GM18520 (cell line): ENCODE measurements at regions not wholly inside any gene's neighbourhood (a gene's known extent, or its start where the extent isn't known, plus 50 kb on each side); places are given as distances from the start of the nearest gene placed in this dataset.
"Not testable (repeated sequence)": the region's sequence is repeated elsewhere in the genome, so short reads cannot be mapped to it uniquely, and the experiment has no call there.

Source experiments
- ATAC-seq: cut with Tn5 transposase; IDR thresholded peaks from one replicate; pipeline ENCODE4 v1.9.1; 2021; ENCODE audit not compliant: unreplicated experiment

DNA sequence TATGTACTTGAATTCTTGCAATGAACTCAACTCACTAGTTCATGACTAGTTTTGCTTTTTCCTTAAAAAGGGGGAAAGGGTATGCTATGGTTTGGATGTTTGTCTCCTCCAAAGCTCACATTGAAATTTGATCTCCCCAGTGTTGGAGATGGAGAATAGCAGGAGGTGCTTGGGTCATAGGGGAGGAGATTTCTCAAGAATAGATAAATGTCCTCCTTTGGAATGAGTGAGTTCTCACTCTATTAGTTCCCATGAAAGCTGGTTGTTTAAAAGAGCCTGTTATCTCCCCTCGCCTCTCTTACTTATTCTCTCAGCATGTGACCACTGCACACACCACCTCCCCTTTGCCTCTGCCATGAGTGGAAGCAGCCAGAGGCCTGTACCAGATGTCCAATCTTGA lies 109.4 kb upstream of the INTU start:
- no peak for ATAC-seq

DNA sequence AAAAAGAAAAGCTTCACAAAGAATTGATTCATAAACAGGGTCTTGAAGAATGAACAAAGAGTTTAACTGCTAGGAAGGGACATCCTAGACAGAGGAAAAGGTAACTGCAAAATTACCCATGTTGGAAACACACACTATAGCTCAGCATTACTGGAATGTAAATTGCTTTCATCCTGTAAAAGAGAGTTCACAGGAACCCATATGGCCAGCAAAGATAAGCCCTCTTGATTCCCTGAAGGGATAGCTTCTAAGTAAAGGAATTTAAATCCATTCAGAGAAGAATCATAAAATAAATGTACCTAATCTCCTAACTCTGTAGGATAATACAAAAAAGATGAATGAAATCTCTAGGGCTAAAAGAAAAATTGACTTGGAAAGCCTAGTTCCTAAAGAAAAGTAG lies 107.1 kb upstream of the INTU start:
- ATAC-seq, result no peak

- no peak for ATAC-seq
Observed at GRCh38 chr4:127528302-127528701, 104.5 kb upstream of the INTU start.

- ATAC-seq, result not testable (repeated sequence)
Observed at GRCh38 chr4:127529879-127530278, 102.9 kb upstream of the INTU start.

DNA sequence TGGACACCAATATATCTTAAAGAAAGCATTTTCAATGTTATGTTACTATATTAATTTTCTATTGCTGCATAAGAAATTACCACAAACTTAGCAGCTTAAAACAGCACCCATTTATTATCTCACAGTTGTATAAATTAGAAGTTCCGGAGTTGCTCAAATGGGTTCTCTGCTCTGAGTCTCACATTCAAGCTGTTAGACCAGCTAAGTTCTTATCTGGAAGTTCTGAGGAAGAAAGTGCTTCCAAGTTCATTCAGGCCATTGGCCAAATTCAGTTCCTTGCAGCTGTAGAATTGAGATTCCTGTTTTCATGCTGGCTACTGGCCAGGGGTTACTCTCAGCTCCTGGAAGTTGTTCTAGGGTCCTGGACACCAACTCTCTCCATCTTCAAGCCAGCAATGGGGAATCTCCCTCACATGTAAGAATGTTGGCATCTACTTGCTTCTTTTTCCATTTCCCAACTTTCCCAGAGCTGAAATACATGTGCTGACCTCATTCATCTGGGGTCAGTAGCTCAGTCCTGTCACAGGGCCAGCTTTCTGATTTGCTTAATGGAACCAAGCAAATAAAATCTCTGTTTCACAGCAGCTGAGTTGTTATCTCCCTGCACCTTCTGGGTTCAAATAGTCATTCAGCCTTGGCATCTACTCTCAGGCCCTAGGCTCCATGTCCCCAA lies 99.6 kb upstream of the INTU start:
- no peak for ATAC-seq

DNA sequence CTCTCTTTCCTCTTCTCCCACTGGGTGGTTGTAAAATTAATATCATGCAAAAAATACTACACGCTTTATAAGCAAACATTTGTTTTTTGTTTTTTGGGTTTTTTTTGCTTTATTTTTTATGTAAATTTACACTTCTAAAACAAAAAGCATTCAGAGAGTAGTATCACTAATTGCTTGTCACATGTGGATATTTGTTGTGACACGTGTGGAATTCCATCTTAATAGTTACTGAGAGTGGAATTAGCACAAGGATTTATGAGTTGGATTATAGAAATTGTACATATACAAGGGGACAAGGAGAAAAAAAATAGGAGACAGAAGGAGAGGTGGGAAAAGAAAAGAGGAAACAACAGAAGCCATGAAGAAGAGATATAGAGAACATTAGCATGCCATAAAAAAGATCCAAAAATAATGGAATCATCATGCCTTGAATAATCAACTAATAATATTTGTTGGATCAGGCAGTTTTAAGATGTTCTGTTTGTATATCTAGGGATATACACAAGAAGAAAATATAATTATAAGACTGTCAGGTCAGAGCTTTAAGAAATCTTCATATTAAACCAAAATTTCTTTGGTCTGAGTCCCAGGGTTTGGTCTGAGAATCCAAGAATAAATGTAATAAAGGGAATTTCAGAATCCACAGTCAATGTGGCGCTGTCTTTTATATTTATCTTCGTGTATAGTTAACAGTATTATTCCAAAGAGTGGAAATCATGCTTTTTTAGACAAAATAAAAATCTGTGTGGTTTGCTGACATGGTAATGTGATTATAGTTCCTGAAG lies 98.5 kb upstream of the INTU start:
- no peak for ATAC-seq

DNA sequence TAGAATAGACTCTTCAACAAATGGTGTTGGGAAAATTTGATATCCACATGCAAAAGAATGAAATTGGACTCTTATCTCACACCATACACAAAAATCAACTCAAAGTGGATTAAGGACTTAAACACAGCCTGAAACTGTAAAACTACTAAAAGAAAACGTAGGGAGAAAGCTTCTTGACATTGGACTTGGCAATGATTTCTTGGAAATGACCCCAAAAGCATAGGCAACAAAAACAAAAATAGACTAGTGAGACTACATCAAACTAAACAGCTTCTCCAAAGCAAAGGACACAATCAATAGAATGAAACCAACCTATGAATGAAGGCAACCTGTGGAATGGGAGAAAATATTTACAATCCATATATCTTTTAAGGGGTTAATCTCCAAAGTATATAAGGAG lies 94.7 kb upstream of the INTU start:
- ATAC-seq, result no peak

- no peak for ATAC-seq
Observed at GRCh38 chr4:127540497-127541025, 92.2 kb upstream of the INTU start.

GRCh38 chr4:127545271-127545670 lies 87.5 kb upstream of the INTU start:
- ATAC-seq, result no peak

GRCh38 chr4:127548990-127549925 lies 83.5 kb upstream of the INTU start:
- no peak for ATAC-seq

GRCh38 chr4:127555106-127555505 lies 77.7 kb upstream of the INTU start:
- no peak for ATAC-seq

- ATAC-seq, result no peak
Observed at GRCh38 chr4:127558088-127558487, 74.7 kb upstream of the INTU start.

- no peak for ATAC-seq
Observed at GRCh38 chr4:127558489-127559407, 74.0 kb upstream of the INTU start.

GRCh38 chr4:127559981-127560380 lies 72.8 kb upstream of the INTU start:
- no peak for ATAC-seq

DNA sequence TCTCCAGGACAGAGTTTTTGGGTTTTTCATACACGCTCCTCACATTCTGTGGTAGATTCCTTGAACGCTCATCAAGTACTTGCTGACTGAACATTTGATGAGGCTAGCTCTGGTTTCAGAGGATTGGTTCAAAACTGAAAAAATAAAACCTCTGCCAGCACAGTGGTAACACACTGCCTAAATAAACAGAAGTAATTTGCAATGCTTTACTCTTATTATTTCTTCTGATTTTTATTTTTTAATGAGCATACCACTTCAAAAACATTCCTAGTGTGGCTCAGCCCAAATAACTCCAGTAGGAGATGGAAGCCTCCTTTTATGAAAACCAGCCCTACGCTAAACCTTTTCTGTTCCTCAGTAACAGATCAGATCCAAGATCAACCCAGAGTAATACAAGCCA lies 72.0 kb upstream of the INTU start:
- ATAC-seq, result no peak

DNA sequence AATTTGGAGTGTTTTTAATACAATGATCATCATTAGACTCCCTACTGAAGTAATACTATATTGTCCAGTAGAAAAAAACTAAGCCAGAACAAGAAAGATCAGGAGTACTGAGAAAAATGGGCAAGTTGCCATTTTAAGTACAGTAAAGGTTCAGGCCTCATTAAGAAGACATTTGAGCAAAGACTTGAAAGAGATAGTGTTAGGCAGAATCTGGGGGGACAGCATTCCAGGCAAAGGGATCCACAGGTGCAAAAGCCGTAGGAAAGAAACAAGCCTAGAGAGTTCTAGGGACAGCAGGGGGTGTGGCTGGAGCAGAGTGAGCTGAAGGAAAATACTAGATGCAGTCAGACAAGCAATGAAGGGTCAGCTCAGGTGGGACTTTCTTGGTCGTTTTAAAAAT lies 58.1 kb upstream of the INTU start:
- ATAC-seq, result no peak

DNA sequence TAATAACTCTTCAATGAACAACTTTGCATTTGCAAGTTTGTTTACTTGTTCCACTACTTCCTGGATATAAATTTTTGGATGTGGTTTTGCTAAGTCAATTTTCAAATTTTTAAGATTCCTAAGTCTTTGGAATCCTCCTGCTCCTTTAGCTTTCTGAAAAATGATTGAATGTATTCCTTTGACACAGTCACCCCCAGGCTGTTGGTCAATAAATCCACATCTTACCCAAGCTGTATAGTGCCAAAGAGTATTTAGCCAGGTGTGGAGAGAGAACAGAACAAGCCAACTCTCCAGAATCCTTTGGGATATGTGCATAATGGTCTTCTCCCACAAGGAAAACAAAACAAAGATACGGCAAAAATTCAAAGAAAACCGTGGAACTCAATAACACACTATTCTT lies 56.9 kb upstream of the INTU start:
- no peak for ATAC-seq

DNA sequence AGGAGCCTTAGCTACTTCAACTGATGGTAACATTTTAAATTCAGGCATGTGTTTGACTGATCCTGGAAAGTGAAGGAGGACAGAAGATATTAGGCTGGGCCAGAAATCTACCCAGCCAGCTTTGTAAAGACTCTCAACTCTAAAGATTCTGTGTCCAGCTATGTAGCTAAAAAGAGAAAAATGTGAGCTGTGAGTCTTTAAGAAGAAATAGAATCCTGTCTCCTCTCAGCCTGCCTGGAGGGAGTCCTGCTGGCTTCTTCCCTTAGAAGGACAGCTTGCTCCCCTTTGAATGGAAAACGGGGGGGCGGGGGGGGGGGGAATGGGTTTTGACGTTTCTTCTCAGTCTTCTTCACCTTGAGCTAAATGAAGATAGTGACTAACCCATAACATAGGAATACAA lies 54.3 kb upstream of the INTU start:
- no peak for ATAC-seq

- ATAC-seq, result no peak
Observed at GRCh38 chr4:127578967-127579366, 53.8 kb upstream of the INTU start.

- no peak for ATAC-seq
Observed at GRCh38 chr4:127579821-127580220, 52.9 kb upstream of the INTU start.
